ENCODE measurements at regions not wholly inside any gene's neighbourhood (a gene's known extent, or its start where the extent isn't known, plus 50 kb on each side); places are given as distances from the start of the nearest gene placed in this dataset.

DNA sequence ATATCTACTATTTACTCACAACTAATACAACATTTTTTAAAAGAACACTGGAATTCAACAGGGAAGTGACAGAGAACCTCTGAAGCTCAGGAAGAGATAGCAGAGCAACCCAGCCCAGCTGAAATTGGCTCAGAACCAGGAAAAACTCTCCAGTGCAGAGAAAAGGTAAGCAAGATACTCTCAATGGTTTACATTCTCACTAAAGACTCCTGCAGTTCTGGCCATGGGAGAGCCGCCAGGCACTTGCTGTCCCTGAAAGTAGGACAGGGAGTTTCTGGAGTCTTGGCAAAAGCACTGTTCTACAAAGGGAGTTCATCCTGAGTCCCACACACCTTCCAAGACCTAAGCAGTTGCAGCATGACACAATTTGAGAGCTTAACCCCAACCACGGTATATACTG, 330.8 kb downstream of the TRIM36 start:
- no peak overlapping the region for H2AK5ac ChIP-seq (ENCODE audit: low read depth, low read length)
- no peak overlapping the region for H3K18ac ChIP-seq (ENCODE audit: extremely low read depth, low read length)
- H4K20me1 ChIP-seq (replicated peaks in 1 of 2; ENCODE audit: control insufficient read depth in 1 of 2, insufficient read depth in 2 of 2, low read length in 2 of 2) = no peaks in the 10 kb centered on the region
- no peak overlapping the region for H4K91ac ChIP-seq (replicated peaks; ENCODE audit: insufficient read length, low read length)
- ChIA-PET POLR2A (ENCODE audit: partially characterized antibody) (no interaction called here), CTCF (ENCODE audit: partially characterized antibody) (interaction anchor here (1.0 to 1.2 kb wide), 2 partner anchors 10 to 26 kb away, joined by 3 to 4 read pairs; no protein-coding TSS in a partner anchor)
- no peak overlapping the region for H3K27ac ChIP-seq (ENCODE audit: low read depth, low read length)
- H2BK20ac ChIP-seq (ENCODE audit: low read length) = no peak overlapping the region
- H2AFZ ChIP-seq (ENCODE audit: low read length) = peak overlapping the region; percentile 88; the same call in 1 of the 2 replicates
- no peak overlapping the region for H2BK15ac ChIP-seq (ENCODE audit: low read length)
- no peak overlapping the region for H3K56ac ChIP-seq (replicated peaks; ENCODE audit: insufficient read length, low read depth, low read length)
- no peak overlapping the region for H3K14ac ChIP-seq (ENCODE audit: insufficient read length)
- no peak overlapping the region for H3K23ac ChIP-seq (ENCODE audit: insufficient read length)
- H3K9me3 ChIP-seq (ENCODE audit: insufficient read depth in 2 of 2, low read depth in 1 of 2, low read length in 1 of 2) = peaks cover under 1 to 2% of the 10 kb centered on the region in 2 experiments; a peak in 2 of 4 replicates
- no peak overlapping the region for H2BK5ac ChIP-seq (ENCODE audit: low read depth, low read length)
- H3K27me3 ChIP-seq (replicated peaks in 1 of 4; ENCODE audit: control insufficient read depth in 3 of 4, extremely low read depth in 1 of 4, insufficient read depth in 3 of 4, low read length in 3 of 4) = no peaks in the 10 kb centered on the region
- H3K9ac ChIP-seq (replicated peaks in 1 of 4; ENCODE audit: extremely low read depth in 1 of 4, low read depth in 3 of 4, low read length in 3 of 4) = no peak overlapping the region
- no peak overlapping the region for H4K8ac ChIP-seq (ENCODE audit: extremely low read depth, insufficient read depth, low read length)
- H3K4ac ChIP-seq (replicated peaks; ENCODE audit: insufficient read length, low read depth, low read length) = no peak overlapping the region
- no peak overlapping the region for H2BK12ac ChIP-seq (ENCODE audit: low read depth, low read length)
- no peak for FAIRE-seq
- no peak overlapping the region for H4K5ac ChIP-seq (ENCODE audit: insufficient read length, low read depth, low read length)
- no peaks in the 10 kb centered on the region for H3K4me1 ChIP-seq (replicated peaks in 1 of 4; ENCODE audit: control insufficient read depth in 3 of 4, insufficient read depth in 4 of 4, low read length in 3 of 4)
- DNase-seq (ENCODE audit: low read depth in 1 of 2, low spot score in 2 of 2) = no peak
- H2BK120ac ChIP-seq (replicated peaks; ENCODE audit: low read depth, low read length) = no peak overlapping the region
- WGBS, 2 experiments (ENCODE audit: extremely low coverage in 1 of 2, insufficient coverage in 1 of 2, insufficient read length in 1 of 2, insufficient replicate concordance in 2 of 2, low coverage in 1 of 2, low lambda C conversion rate in 2 of 2, missing lambda C conversion rate in 1 of 2) = 84% methylated on average over 2 of the region's 2 CpGs; no CpG with 5 or more reads in 1 of the 2 experiments
- H3K79me2 ChIP-seq (ENCODE audit: control insufficient read depth in 1 of 2, insufficient read depth in 2 of 2, low read length in 2 of 2) = no peaks in the 10 kb centered on the region
- no peak overlapping the region for H3K4me3 ChIP-seq (ENCODE audit: extremely low read depth in 1 of 4, insufficient read depth in 2 of 4, low read depth in 3 of 4, low read length in 4 of 4)
- H3K36me3 ChIP-seq (ENCODE audit: control insufficient read depth in 2 of 4, insufficient read depth in 4 of 4, low read length in 3 of 4) = no peaks in the 10 kb centered on the region
- H3K79me1 ChIP-seq (ENCODE audit: low read depth, low read length) = no peaks in the 10 kb centered on the region
- H3K23me2 ChIP-seq (ENCODE audit: low read depth, low read length) = no peaks in the 10 kb centered on the region
- H3K4me2 ChIP-seq (ENCODE audit: insufficient read depth in 1 of 2, low read depth in 2 of 2, low read length in 2 of 2) = no peak overlapping the region
- no peak for TF ChIP-seq POLR2A (IDR thresholded peaks at IDR 0.05; ENCODE audit: control extremely low read depth in 1 of 2, low read depth in 2 of 2, low read length in 2 of 2)

Data from H1 (cell line).